ENCODE measurements at regions not wholly inside any gene's neighbourhood (a gene's known extent, or its start where the extent isn't known, plus 50 kb on each side); places are given as distances from the start of the nearest gene placed in this dataset.

DNA sequence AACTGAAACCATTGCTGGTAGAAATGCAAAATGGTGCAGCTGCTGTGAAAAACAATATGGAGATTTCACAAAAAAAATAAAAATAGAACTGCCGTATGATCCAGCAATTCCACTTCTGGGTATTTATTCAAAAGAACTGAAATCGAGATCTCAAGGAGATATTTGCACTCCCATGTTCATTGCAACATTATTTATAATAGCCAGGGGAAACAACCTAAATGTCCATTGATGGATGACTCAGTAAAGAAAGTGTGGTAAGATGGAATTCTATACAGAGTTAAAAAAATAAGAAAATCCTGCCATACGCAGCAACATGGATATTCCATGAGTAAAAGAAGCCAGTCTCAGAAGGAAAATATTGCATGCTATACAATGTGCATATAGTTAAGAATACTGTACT lies 290.6 kb upstream of the GHITM start:
- H3K36me3 ChIP-seq (ENCODE audit: control insufficient read depth in 2 of 4, insufficient read depth in 4 of 4, low read length in 3 of 4) = no peaks in the 10 kb centered on the region
- H3K4ac ChIP-seq (replicated peaks; ENCODE audit: insufficient read length, low read depth, low read length) = no peak overlapping the region
- no peak overlapping the region for H3K4me3 ChIP-seq (ENCODE audit: extremely low read depth in 1 of 4, insufficient read depth in 2 of 4, low read depth in 3 of 4, low read length in 4 of 4)
- H2AK5ac ChIP-seq (ENCODE audit: low read depth, low read length) = no peak overlapping the region
- H2BK12ac ChIP-seq (ENCODE audit: low read depth, low read length) = no peak overlapping the region
- no peak overlapping the region for H3K9ac ChIP-seq (replicated peaks in 1 of 4; ENCODE audit: extremely low read depth in 1 of 4, low read depth in 3 of 4, low read length in 3 of 4)
- H3K23me2 ChIP-seq (ENCODE audit: low read depth, low read length) = no peaks in the 10 kb centered on the region
- no peak for TF ChIP-seq TBP (IDR thresholded peaks at IDR 0.05; ENCODE audit: low read depth, low read length)
- TF ChIP-seq TAF7 (optimal IDR thresholded peaks at IDR 0.05; ENCODE audit: borderline replicate concordance, low read depth, low read length) = no peak
- TF ChIP-seq HDAC6 (IDR thresholded peaks at IDR 0.05; ENCODE audit: low read depth, low read length) = no peak
- TF ChIP-seq GABPA (IDR thresholded peaks at IDR 0.05; ENCODE audit: borderline replicate concordance, insufficient read depth, low read length) = no peak
- TF ChIP-seq NRF1 (IDR thresholded peaks at IDR 0.05; ENCODE audit: low read depth, low read length) = no peak
- H2BK15ac ChIP-seq (ENCODE audit: low read length) = no peak overlapping the region
- H4K5ac ChIP-seq (ENCODE audit: insufficient read length, low read depth, low read length) = no peak overlapping the region
- no peak overlapping the region for H4K8ac ChIP-seq (ENCODE audit: extremely low read depth, insufficient read depth, low read length)
- no peaks in the 10 kb centered on the region for H3K27me3 ChIP-seq (replicated peaks in 1 of 4; ENCODE audit: control insufficient read depth in 3 of 4, extremely low read depth in 1 of 4, insufficient read depth in 3 of 4, low read length in 3 of 4)
- H3K27ac ChIP-seq (ENCODE audit: low read depth, low read length) = no peak overlapping the region
- no peak overlapping the region for H2AFZ ChIP-seq (ENCODE audit: low read length)
- H3K79me1 ChIP-seq (ENCODE audit: low read depth, low read length) = no peaks in the 10 kb centered on the region
- H4K91ac ChIP-seq (replicated peaks; ENCODE audit: insufficient read length, low read length) = no peak overlapping the region
- DNase-seq (ENCODE audit: low read depth in 1 of 2, low spot score in 2 of 2) (no peak), FAIRE-seq (no peak)
- H2BK20ac ChIP-seq (ENCODE audit: low read length) = no peak overlapping the region
- H2BK120ac ChIP-seq (replicated peaks; ENCODE audit: low read depth, low read length) = no peak overlapping the region
- POLR2A ChIA-PET (ENCODE audit: partially characterized antibody) = no interaction called here
- no peak overlapping the region for H3K18ac ChIP-seq (ENCODE audit: extremely low read depth, low read length)
- no peaks in the 10 kb centered on the region for H3K79me2 ChIP-seq (ENCODE audit: control insufficient read depth in 1 of 2, insufficient read depth in 2 of 2, low read length in 2 of 2)
- no peak overlapping the region for H3K56ac ChIP-seq (replicated peaks; ENCODE audit: insufficient read length, low read depth, low read length)
- H3K14ac ChIP-seq (ENCODE audit: insufficient read length) = no peak overlapping the region
- no peaks in the 10 kb centered on the region for H4K20me1 ChIP-seq (replicated peaks in 1 of 2; ENCODE audit: control insufficient read depth in 1 of 2, insufficient read depth in 2 of 2, low read length in 2 of 2)
- WGBS, 2 experiments (ENCODE audit: extremely low coverage in 1 of 2, insufficient coverage in 1 of 2, insufficient read length in 1 of 2, insufficient replicate concordance in 2 of 2, low coverage in 1 of 2, low lambda C conversion rate in 2 of 2, missing lambda C conversion rate in 1 of 2) = 94% methylated on average over 3 of the region's 3 CpGs; no CpG with 5 or more reads in 1 of the 2 experiments
- CTCF ChIA-PET (ENCODE audit: partially characterized antibody) = no interaction called here
- no peak overlapping the region for H2BK5ac ChIP-seq (ENCODE audit: low read depth, low read length)
- H3K4me1 ChIP-seq (replicated peaks in 1 of 4; ENCODE audit: control insufficient read depth in 3 of 4, insufficient read depth in 4 of 4, low read length in 3 of 4) = no peaks in the 10 kb centered on the region
- no peaks in the 10 kb centered on the region for H3K9me3 ChIP-seq (ENCODE audit: insufficient read depth in 2 of 2, low read depth in 1 of 2, low read length in 1 of 2)
- no peak overlapping the region for H3K23ac ChIP-seq (ENCODE audit: insufficient read length)
- no peak overlapping the region for H3K4me2 ChIP-seq (ENCODE audit: insufficient read depth in 1 of 2, low read depth in 2 of 2, low read length in 2 of 2)
